ENCODE measurements at regions not wholly inside any gene's neighbourhood (a gene's known extent, or its start where the extent isn't known, plus 50 kb on each side); places are given as distances from the start of the nearest gene placed in this dataset.

- ATAC-seq (no peak), FAIRE-seq (no peak), DNase-seq (ENCODE audit: low read depth, low spot score) (no peak)
- H2AFZ ChIP-seq (ENCODE audit: control insufficient read depth, low read depth, low read length): no peak overlapping the region
- H3K4me3 ChIP-seq: no peak overlapping the region
- H3K4me1 ChIP-seq (ENCODE audit: control insufficient read depth, insufficient read depth, low read length): no peaks in the 10 kb centered on the region
- no peak overlapping the region for H3K27ac ChIP-seq (ENCODE audit: control insufficient read depth, insufficient read depth)
- no peaks in the 10 kb centered on the region for H3K36me3 ChIP-seq (ENCODE audit: control insufficient read depth in 2 of 2, insufficient read depth in 2 of 2, low read length in 1 of 2)
- ChIA-PET SMC1A (ENCODE audit: uncharacterized antibody, unreplicated experiment) (interaction anchor here (0.6 kb wide), 1 partner anchor 860 kb away, joined by 3 read pairs; no protein-coding TSS in a partner anchor), CTCF (no interaction called here), POLR2A (no interaction called here), RAD21 (ENCODE audit: unreplicated experiment) (no interaction called here)
- in situ Hi-C loops (cut with MboI): no loop called here
- intact Hi-C loops (cut with micrococcal nuclease; ENCODE audit: unreplicated experiment): no loop called here
- no TSS peak for BruUV-seq (replicated peaks)
- H3K79me2 ChIP-seq (ENCODE audit: control insufficient read depth, insufficient read depth, low read length): no peaks in the 10 kb centered on the region
- H4K20me1 ChIP-seq (ENCODE audit: control insufficient read depth, insufficient read depth): no peaks in the 10 kb centered on the region
- no peak overlapping the region for H3K9ac ChIP-seq (ENCODE audit: control insufficient read depth, insufficient read depth, low read length)
- no peaks in the 10 kb centered on the region for H3K9me3 ChIP-seq (replicated peaks; ENCODE audit: control insufficient read depth, insufficient read depth, low read length)
- no peak for TF ChIP-seq E4F1 (IDR thresholded peaks at IDR 0.05; ENCODE audit: borderline replicate concordance, partially characterized antibody)
- TF ChIP-seq JUND (IDR thresholded peaks at IDR 0.05; ENCODE audit: low read depth, low read length): no peak
- no peak for TF ChIP-seq SIN3A (IDR thresholded peaks at IDR 0.05; ENCODE audit: low read depth, low read length)
- no peak for TF ChIP-seq SIX5 (IDR thresholded peaks at IDR 0.05; ENCODE audit: low read depth, low read length, severe bottlenecking)
- TF ChIP-seq MXI1 (IDR thresholded peaks at IDR 0.05; ENCODE audit: low read depth, low read length): no peak
- TF ChIP-seq POLR2AphosphoS2 (IDR thresholded peaks at IDR 0.05; ENCODE audit: low read depth, low read length): no peak
- no peak for TF ChIP-seq STAT3 (IDR thresholded peaks at IDR 0.05; ENCODE audit: low read depth, low read length)
- TF ChIP-seq NR2C2 (IDR thresholded peaks at IDR 0.05; ENCODE audit: borderline replicate concordance, control insufficient read depth, insufficient read length, low read depth): no peak
- no peaks in the 10 kb centered on the region for H3K27me3 ChIP-seq (replicated peaks in 1 of 2; ENCODE audit: control insufficient read depth in 2 of 2, insufficient read depth in 2 of 2, low read length in 1 of 2)
- H3K4me2 ChIP-seq (ENCODE audit: control insufficient read depth, insufficient read depth): no peak overlapping the region
- WGBS (ENCODE audit: insufficient coverage, insufficient replicate concordance, low lambda C conversion rate, missing lambda C conversion rate): 52% methylated on average over 7 of the region's 7 CpGs
Measured at GRCh38 chr1:55724551-55725325, 509.6 kb upstream of the USP24 start.
